ENCODE measurements at regions not wholly inside any gene's neighbourhood (a gene's known extent, or its start where the extent isn't known, plus 50 kb on each side); places are given as distances from the start of the nearest gene placed in this dataset.
A peak's percentile ranks its signal among the peaks of the same experiment; 100 is the strongest.

- intact Hi-C loops (cut with DNase I): no loop called here
- no peaks in the 10 kb centered on the region for H3K9me3 ChIP-seq (ENCODE audit: control insufficient read depth in 2 of 3, insufficient read depth in 1 of 3, low read length in 3 of 3)
- no peak overlapping the region for H3K9ac ChIP-seq (ENCODE audit: low read length in 3 of 3)
- no peak overlapping the region for H3K4me3 ChIP-seq (ENCODE audit: low read length in 3 of 3)
- H3K27me3 ChIP-seq (ENCODE audit: control insufficient read depth, insufficient read depth, low read length): no peaks in the 10 kb centered on the region
- H3K36me3 ChIP-seq (ENCODE audit: control insufficient read depth in 2 of 3, insufficient read depth in 3 of 3, low read length in 3 of 3): no peaks in the 10 kb centered on the region
- no peak for FAIRE-seq
- no peaks in the 10 kb centered on the region for H3K4me1 ChIP-seq (ENCODE audit: control insufficient read depth in 2 of 3, insufficient read depth in 2 of 3, low read depth in 1 of 3, low read length in 3 of 3)
- no peak for DNase-seq
- no peak overlapping the region for H3K27ac ChIP-seq (ENCODE audit: low read depth in 2 of 2, low read length in 2 of 2)
- TF ChIP-seq CTCF (IDR thresholded peaks at IDR 0.05; ENCODE audit: borderline replicate concordance, extremely low read depth, insufficient read depth): no peak
Observed at GRCh38 chr2:175525975-175526374, 344.5 kb upstream of the ATP5MC3 start.

GRCh38 chr2:175523001-175523400, 341.5 kb upstream of the ATP5MC3 start:
- Histone ChIP-seq H3K4me1 (ENCODE audit: control insufficient read depth in 2 of 3, insufficient read depth in 2 of 3, low read depth in 1 of 3, low read length in 3 of 3) (no peaks in the 10 kb centered on the region), H3K4me3 (ENCODE audit: low read length in 3 of 3) (no peak overlapping the region), H3K9me3 (ENCODE audit: control insufficient read depth in 2 of 3, insufficient read depth in 1 of 3, low read length in 3 of 3) (no peaks in the 10 kb centered on the region), H3K27me3 (ENCODE audit: control insufficient read depth, insufficient read depth, low read length) (no peaks in the 10 kb centered on the region), H3K9ac (ENCODE audit: low read length in 3 of 3) (no peak overlapping the region), H3K27ac (ENCODE audit: low read depth in 2 of 2, low read length in 2 of 2) (no peak overlapping the region), H3K36me3 (ENCODE audit: control insufficient read depth in 2 of 3, insufficient read depth in 3 of 3, low read length in 3 of 3) (no peaks in the 10 kb centered on the region)
- DNase-seq (peak in 2 of 5 donors; percentile 31 to 49), FAIRE-seq (no peak)
- intact Hi-C loops (cut with DNase I): no loop called here
- TF ChIP-seq CTCF (IDR thresholded peaks at IDR 0.05; ENCODE audit: borderline replicate concordance, extremely low read depth, insufficient read depth): no peak

GRCh38 chr2:175518206-175518605, 336.7 kb upstream of the ATP5MC3 start:
- Histone ChIP-seq H3K36me3 (ENCODE audit: control insufficient read depth in 2 of 3, insufficient read depth in 3 of 3, low read length in 3 of 3) (no peaks in the 10 kb centered on the region), H3K27me3 (ENCODE audit: control insufficient read depth, insufficient read depth, low read length) (no peaks in the 10 kb centered on the region), H3K9ac (ENCODE audit: low read length in 3 of 3) (no peak overlapping the region), H3K4me3 (ENCODE audit: low read length in 3 of 3) (no peak overlapping the region), H3K27ac (ENCODE audit: low read depth in 2 of 2, low read length in 2 of 2) (no peak overlapping the region), H3K9me3 (ENCODE audit: control insufficient read depth in 2 of 3, insufficient read depth in 1 of 3, low read length in 3 of 3) (no peaks in the 10 kb centered on the region), H3K4me1 (ENCODE audit: control insufficient read depth in 2 of 3, insufficient read depth in 2 of 3, low read depth in 1 of 3, low read length in 3 of 3) (no peaks in the 10 kb centered on the region)
- intact Hi-C loops (cut with DNase I): no loop called here
- TF ChIP-seq CTCF (IDR thresholded peaks at IDR 0.05; ENCODE audit: borderline replicate concordance, extremely low read depth, insufficient read depth): no peak
- FAIRE-seq: no peak
- no peak for DNase-seq

GRCh38 chr2:175516555-175516954, 335.0 kb upstream of the ATP5MC3 start:
- no peak for TF ChIP-seq CTCF (IDR thresholded peaks at IDR 0.05; ENCODE audit: borderline replicate concordance, extremely low read depth, insufficient read depth)
- H3K4me3 ChIP-seq (ENCODE audit: low read length in 3 of 3): no peak overlapping the region
- intact Hi-C loops (cut with DNase I): no loop called here
- H3K27ac ChIP-seq (ENCODE audit: low read depth in 2 of 2, low read length in 2 of 2): no peak overlapping the region
- H3K27me3 ChIP-seq (ENCODE audit: control insufficient read depth, insufficient read depth, low read length): no peaks in the 10 kb centered on the region
- H3K4me1 ChIP-seq (ENCODE audit: control insufficient read depth in 2 of 3, insufficient read depth in 2 of 3, low read depth in 1 of 3, low read length in 3 of 3): no peaks in the 10 kb centered on the region
- DNase-seq: no peak
- H3K9ac ChIP-seq (ENCODE audit: low read length in 3 of 3): no peak overlapping the region
- no peaks in the 10 kb centered on the region for H3K9me3 ChIP-seq (ENCODE audit: control insufficient read depth in 2 of 3, insufficient read depth in 1 of 3, low read length in 3 of 3)
- FAIRE-seq: no peak
- H3K36me3 ChIP-seq (ENCODE audit: control insufficient read depth in 2 of 3, insufficient read depth in 3 of 3, low read length in 3 of 3): no peaks in the 10 kb centered on the region

Data from kidney (tissue), 13 donors.